ENCODE measurements at regions not wholly inside any gene's neighbourhood (a gene's known extent, or its start where the extent isn't known, plus 50 kb on each side); places are given as distances from the start of the nearest gene placed in this dataset.

- Histone ChIP-seq H3K4me3 (no peak overlapping the region), H3K27me3 (no peaks in the 10 kb centered on the region), H3K36me3 (peaks cover 40% of the 10 kb centered on the region), H3K27ac (no peak overlapping the region), H3K4me1 (no peaks in the 10 kb centered on the region), H3K9me3 (no peaks in the 10 kb centered on the region)
- DNase-seq (ENCODE audit: low spot score in 2 of 2): no peak
- 100% methylated on average over 2 of the region's 9 CpGs for WGBS
- TF ChIP-seq POLR2A (IDR thresholded peaks at IDR 0.05) (no peak), CTCF (IDR thresholded peaks at IDR 0.05) (no peak), POLR2AphosphoS5 (IDR thresholded peaks at IDR 0.05) (no peak), EP300 (IDR thresholded peaks at IDR 0.05) (no peak)
These were observed 226.8 kb downstream of the SIPA1L2 start for GRCh38 chr1:232403017-232403714.

GRCh38 chr1:232398823-232399222, 231.1 kb downstream of the SIPA1L2 start:
- Histone ChIP-seq H3K36me3 (peaks cover 36% of the 10 kb centered on the region), H3K9me3 (no peaks in the 10 kb centered on the region), H3K4me3 (no peak overlapping the region), H3K27me3 (no peaks in the 10 kb centered on the region), H3K27ac (no peak overlapping the region), H3K4me1 (no peaks in the 10 kb centered on the region)
- 95% methylated on average over 12 of the region's 12 CpGs for WGBS
- DNase-seq (ENCODE audit: low spot score in 2 of 2): no peak
- TF ChIP-seq POLR2A (IDR thresholded peaks at IDR 0.05): no peak
- TF ChIP-seq EP300 (IDR thresholded peaks at IDR 0.05): no peak
- no peak for TF ChIP-seq POLR2AphosphoS5 (IDR thresholded peaks at IDR 0.05)
- TF ChIP-seq CTCF (IDR thresholded peaks at IDR 0.05): no peak

- no peak for DNase-seq (ENCODE audit: low spot score in 2 of 2)
- TF ChIP-seq POLR2AphosphoS5 (IDR thresholded peaks at IDR 0.05) (no peak), CTCF (IDR thresholded peaks at IDR 0.05) (no peak), POLR2A (IDR thresholded peaks at IDR 0.05) (no peak), EP300 (IDR thresholded peaks at IDR 0.05) (no peak)
- Histone ChIP-seq H3K27ac (no peak overlapping the region), H3K4me3 (no peak overlapping the region), H3K4me1 (no peaks in the 10 kb centered on the region), H3K27me3 (no peaks in the 10 kb centered on the region), H3K9me3 (no peaks in the 10 kb centered on the region), H3K36me3 (peaks cover 5% of the 10 kb centered on the region)
- WGBS: 53% methylated on average over 5 of the region's 5 CpGs
These were observed 236.3 kb downstream of the SIPA1L2 start for GRCh38 chr1:232393444-232394146.

- no peak for TF ChIP-seq CTCF (IDR thresholded peaks at IDR 0.05)
- no peak for TF ChIP-seq POLR2A (IDR thresholded peaks at IDR 0.05)
- no peak for TF ChIP-seq EP300 (IDR thresholded peaks at IDR 0.05)
- TF ChIP-seq POLR2AphosphoS5 (IDR thresholded peaks at IDR 0.05): no peak
- 61% methylated on average over 4 of the region's 4 CpGs for WGBS
- Histone ChIP-seq H3K27me3 (no peaks in the 10 kb centered on the region), H3K36me3 (peaks cover 3% of the 10 kb centered on the region), H3K9me3 (no peaks in the 10 kb centered on the region), H3K4me1 (no peaks in the 10 kb centered on the region), H3K4me3 (no peak overlapping the region), H3K27ac (no peak overlapping the region)
- no peak for DNase-seq (ENCODE audit: low spot score in 2 of 2)
These were observed 236.9 kb downstream of the SIPA1L2 start for GRCh38 chr1:232393010-232393409.

- Histone ChIP-seq H3K27ac (no peak overlapping the region), H3K27me3 (no peaks in the 10 kb centered on the region), H3K4me3 (no peak overlapping the region), H3K36me3 (no peaks in the 10 kb centered on the region), H3K9me3 (no peaks in the 10 kb centered on the region), H3K4me1 (no peaks in the 10 kb centered on the region)
- TF ChIP-seq POLR2AphosphoS5 (IDR thresholded peaks at IDR 0.05): no peak
- no peak for TF ChIP-seq POLR2A (IDR thresholded peaks at IDR 0.05)
- TF ChIP-seq EP300 (IDR thresholded peaks at IDR 0.05): no peak
- TF ChIP-seq CTCF (IDR thresholded peaks at IDR 0.05): no peak
- DNase-seq (ENCODE audit: low spot score in 2 of 2): no peak
- WGBS: 65% methylated on average over 3 of the region's 3 CpGs
These were observed 239.3 kb downstream of the SIPA1L2 start for GRCh38 chr1:232390590-232390989.
